ENCODE measurements at regions not wholly inside any gene's neighbourhood (a gene's known extent, or its start where the extent isn't known, plus 50 kb on each side); places are given as distances from the start of the nearest gene placed in this dataset.
"Not testable (repeated sequence)": the region's sequence is repeated elsewhere in the genome, so short reads cannot be mapped to it uniquely, and the experiment has no call there.

DNA sequence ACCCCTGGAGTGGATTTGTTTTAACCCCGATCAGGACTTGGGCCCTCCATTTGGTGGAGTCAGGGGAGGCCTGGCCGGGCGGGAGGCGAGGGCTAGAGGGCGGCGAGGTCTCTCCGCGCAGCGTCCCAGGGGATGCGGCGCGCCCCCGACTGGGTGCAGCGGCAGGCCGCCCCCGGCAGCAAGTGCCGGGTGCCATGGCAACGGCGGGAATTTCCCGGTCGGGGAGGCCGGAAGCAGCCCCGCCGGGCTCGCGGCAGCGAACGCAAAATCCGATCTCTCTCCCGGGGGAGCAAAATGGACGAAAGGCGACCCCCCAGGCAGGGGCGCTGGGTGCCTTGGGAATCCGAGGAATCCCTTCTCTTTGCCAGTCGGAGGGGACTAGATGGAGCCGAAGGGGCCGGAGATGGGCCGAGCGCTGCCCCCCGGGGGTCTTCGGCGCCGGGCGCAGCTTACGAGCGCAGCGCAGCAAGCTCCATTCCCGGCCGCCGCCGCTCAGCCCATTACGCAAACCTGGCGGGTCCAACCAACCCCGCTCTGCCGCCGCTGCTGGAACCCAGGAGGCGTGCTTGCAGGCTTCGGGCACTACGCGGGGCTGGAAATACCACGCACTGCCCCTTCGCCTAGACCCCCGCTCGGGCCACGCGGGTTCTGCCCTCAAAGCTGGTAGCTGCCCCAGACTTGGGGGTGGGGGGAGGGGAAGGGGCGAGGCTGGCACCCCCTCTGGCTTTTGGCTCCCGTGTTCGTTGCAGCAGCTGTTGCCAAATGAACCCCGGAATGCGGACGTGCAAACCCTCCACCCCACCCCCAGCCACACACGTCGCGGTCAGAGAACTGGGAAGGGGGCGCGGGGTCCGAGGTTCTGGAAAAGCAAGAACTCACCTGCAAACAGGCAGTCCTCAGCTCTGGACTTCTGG is 73.7 kb upstream of the NBPF8 start:
- TF ChIP-seq, protein P1, sequence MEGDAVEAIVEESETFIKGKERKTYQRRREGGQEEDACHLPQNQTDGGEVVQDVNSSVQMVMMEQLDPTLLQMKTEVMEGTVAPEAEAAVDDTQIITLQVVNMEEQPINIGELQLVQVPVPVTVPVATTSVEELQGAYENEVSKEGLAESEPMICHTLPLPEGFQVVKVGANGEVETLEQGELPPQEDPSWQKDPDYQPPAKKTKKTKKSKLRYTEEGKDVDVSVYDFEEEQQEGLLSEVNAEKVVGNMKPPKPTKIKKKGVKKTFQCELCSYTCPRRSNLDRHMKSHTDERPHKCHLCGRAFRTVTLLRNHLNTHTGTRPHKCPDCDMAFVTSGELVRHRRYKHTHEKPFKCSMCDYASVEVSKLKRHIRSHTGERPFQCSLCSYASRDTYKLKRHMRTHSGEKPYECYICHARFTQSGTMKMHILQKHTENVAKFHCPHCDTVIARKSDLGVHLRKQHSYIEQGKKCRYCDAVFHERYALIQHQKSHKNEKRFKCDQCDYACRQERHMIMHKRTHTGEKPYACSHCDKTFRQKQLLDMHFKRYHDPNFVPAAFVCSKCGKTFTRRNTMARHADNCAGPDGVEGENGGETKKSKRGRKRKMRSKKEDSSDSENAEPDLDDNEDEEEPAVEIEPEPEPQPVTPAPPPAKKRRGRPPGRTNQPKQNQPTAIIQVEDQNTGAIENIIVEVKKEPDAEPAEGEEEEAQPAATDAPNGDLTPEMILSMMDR (IDR thresholded peaks at IDR 0.05), result not testable (repeated sequence)
- TF ChIP-seq POLR2A (IDR thresholded peaks at IDR 0.05), result not testable (repeated sequence)

All from testis (tissue), 2 donors.